ENCODE measurements at regions not wholly inside any gene's neighbourhood (a gene's known extent, or its start where the extent isn't known, plus 50 kb on each side); places are given as distances from the start of the nearest gene placed in this dataset.

- H3K4me3 Mint-ChIP-seq = no peak overlapping the region
- TF ChIP-seq CTCF (conservative IDR thresholded peaks at IDR 0.05) = no peak
- no peak overlapping the region for H3K27ac Mint-ChIP-seq (ENCODE audit: unreplicated experiment)
These were observed 1252.1 kb upstream of the ADGRL4 start for GRCh38 chr1:80258659-80259058.

GRCh38 chr1:80251591-80251990, 1245.1 kb upstream of the ADGRL4 start:
- TF ChIP-seq CTCF (conservative IDR thresholded peaks at IDR 0.05) = no peak
- H3K4me3 Mint-ChIP-seq = no peak overlapping the region
- no peak for DNase-seq (ENCODE audit: low read depth, low spot score)
- H3K27me3 Mint-ChIP-seq (ENCODE audit: low read depth) = no peaks in the 10 kb centered on the region
- no peak overlapping the region for H3K27ac Mint-ChIP-seq (ENCODE audit: unreplicated experiment)
- no peaks in the 10 kb centered on the region for H3K4me1 Mint-ChIP-seq
- H3K36me3 Mint-ChIP-seq (ENCODE audit: low read depth) = peaks cover 7% of the 10 kb centered on the region
- H3K9me3 Mint-ChIP-seq = peaks cover 20% of the 10 kb centered on the region

More at GRCh38 chr1:80258659-80259058, 1252.1 kb upstream of the ADGRL4 start:
- no peaks in the 10 kb centered on the region for H3K4me1 Mint-ChIP-seq
- H3K27me3 Mint-ChIP-seq (ENCODE audit: low read depth) = no peaks in the 10 kb centered on the region
- no peak for DNase-seq (ENCODE audit: low read depth, low spot score)
- peaks cover 17% of the 10 kb centered on the region for H3K9me3 Mint-ChIP-seq
- H3K36me3 Mint-ChIP-seq (ENCODE audit: low read depth) = peaks cover 16% of the 10 kb centered on the region

- peaks cover 20% of the 10 kb centered on the region for H3K9me3 Mint-ChIP-seq
- no peak overlapping the region for H3K4me3 Mint-ChIP-seq
- H3K36me3 Mint-ChIP-seq (ENCODE audit: low read depth) = peaks cover 7% of the 10 kb centered on the region
- no peak for DNase-seq (ENCODE audit: low read depth, low spot score)
- H3K27ac Mint-ChIP-seq (ENCODE audit: unreplicated experiment) = no peak overlapping the region
- H3K4me1 Mint-ChIP-seq = no peaks in the 10 kb centered on the region
- H3K27me3 Mint-ChIP-seq (ENCODE audit: low read depth) = no peaks in the 10 kb centered on the region
- no peak for TF ChIP-seq CTCF (conservative IDR thresholded peaks at IDR 0.05)
These were observed 1244.6 kb upstream of the ADGRL4 start for GRCh38 chr1:80251171-80251570.

- TF ChIP-seq CTCF (conservative IDR thresholded peaks at IDR 0.05) = no peak
- H3K27me3 Mint-ChIP-seq (ENCODE audit: low read depth) = no peaks in the 10 kb centered on the region
- no peak overlapping the region for H3K4me3 Mint-ChIP-seq
- no peaks in the 10 kb centered on the region for H3K4me1 Mint-ChIP-seq
- peaks cover 20% of the 10 kb centered on the region for H3K9me3 Mint-ChIP-seq
- DNase-seq (ENCODE audit: low read depth, low spot score) = no peak
- H3K27ac Mint-ChIP-seq (ENCODE audit: unreplicated experiment) = no peak overlapping the region
- peaks cover 7% of the 10 kb centered on the region for H3K36me3 Mint-ChIP-seq (ENCODE audit: low read depth)
These were observed 1244.1 kb upstream of the ADGRL4 start for GRCh38 chr1:80250573-80251168.

GRCh38 chr1:80249699-80250098, 1243.2 kb upstream of the ADGRL4 start:
- no peak for TF ChIP-seq CTCF (conservative IDR thresholded peaks at IDR 0.05)
- H3K27ac Mint-ChIP-seq (ENCODE audit: unreplicated experiment) = no peak overlapping the region
- no peak for DNase-seq (ENCODE audit: low read depth, low spot score)
- no peaks in the 10 kb centered on the region for H3K4me1 Mint-ChIP-seq
- peaks cover 5% of the 10 kb centered on the region for H3K36me3 Mint-ChIP-seq (ENCODE audit: low read depth)
- H3K9me3 Mint-ChIP-seq = peaks cover 18% of the 10 kb centered on the region
- no peaks in the 10 kb centered on the region for H3K27me3 Mint-ChIP-seq (ENCODE audit: low read depth)
- no peak overlapping the region for H3K4me3 Mint-ChIP-seq
